Myocyte (in vitro differentiated cells): ENCODE measurements at regions not wholly inside any gene's neighbourhood (a gene's known extent, or its start where the extent isn't known, plus 50 kb on each side); places are given as distances from the start of the nearest gene placed in this dataset.
A peak's percentile ranks its signal among the peaks of the same experiment; 100 is the strongest.

ENCODE experiments used
- DNase-seq: peaks from one replicate; pipeline ENCODE4 v3.0.0-alpha.2; 2012; ENCODE audit warnings: low read depth

GRCh38 chr2:173584676-173585458 lies 230.2 kb downstream of the CDCA7 start:
- DNase-seq, result no peak

- DNase-seq, result no peak
Observed at GRCh38 chr2:173588931-173589369, 234.3 kb downstream of the CDCA7 start.

GRCh38 chr2:173589604-173590275 lies 235.1 kb downstream of the CDCA7 start:
- DNase-seq, result no peak

GRCh38 chr2:173590276-173590861 lies 235.7 kb downstream of the CDCA7 start:
- peak; percentile 98 for DNase-seq

GRCh38 chr2:173593109-173593508 lies 238.4 kb downstream of the CDCA7 start:
- DNase-seq, result no peak

GRCh38 chr2:173596244-173596643 lies 241.6 kb downstream of the CDCA7 start:
- no peak for DNase-seq

- DNase-seq, result no peak
Observed at GRCh38 chr2:173598525-173598924, 243.9 kb downstream of the CDCA7 start.

GRCh38 chr2:173599821-173600359 lies 245.2 kb downstream of the CDCA7 start:
- no peak for DNase-seq

GRCh38 chr2:173602153-173602795 lies 247.6 kb downstream of the CDCA7 start:
- DNase-seq, result no peak

- no peak for DNase-seq
Observed at GRCh38 chr2:173605994-173606393, 251.3 kb downstream of the CDCA7 start.

GRCh38 chr2:173606619-173607248 lies 252.1 kb downstream of the CDCA7 start:
- no peak for DNase-seq

GRCh38 chr2:173607606-173608311 lies 253.1 kb downstream of the CDCA7 start:
- DNase-seq, result peak; percentile 73

GRCh38 chr2:173611121-173611520 lies 256.4 kb downstream of the CDCA7 start:
- no peak for DNase-seq

- DNase-seq, result no peak
Observed at GRCh38 chr2:173612354-173612753, 257.7 kb downstream of the CDCA7 start.

- DNase-seq, result no peak
Observed at GRCh38 chr2:173613386-173613785, 258.7 kb downstream of the CDCA7 start.

GRCh38 chr2:173614265-173614930 lies 259.7 kb downstream of the CDCA7 start:
- DNase-seq, result no peak

- DNase-seq, result no peak
Observed at GRCh38 chr2:173623438-173624319, 269.0 kb downstream of the CDCA7 start.

- no peak for DNase-seq
Observed at GRCh38 chr2:173625315-173625714, 270.6 kb downstream of the CDCA7 start.

- DNase-seq, result no peak
Observed at GRCh38 chr2:173629076-173629475, 274.4 kb downstream of the CDCA7 start.
